ENCODE measurements at regions not wholly inside any gene's neighbourhood (a gene's known extent, or its start where the extent isn't known, plus 50 kb on each side); places are given as distances from the start of the nearest gene placed in this dataset.

GRCh38 chr5:167767795-167768194 lies 523.6 kb upstream of the WWC1 start:
- no peak overlapping the region for H3K27ac ChIP-seq
- TF ChIP-seq, protein P1, sequence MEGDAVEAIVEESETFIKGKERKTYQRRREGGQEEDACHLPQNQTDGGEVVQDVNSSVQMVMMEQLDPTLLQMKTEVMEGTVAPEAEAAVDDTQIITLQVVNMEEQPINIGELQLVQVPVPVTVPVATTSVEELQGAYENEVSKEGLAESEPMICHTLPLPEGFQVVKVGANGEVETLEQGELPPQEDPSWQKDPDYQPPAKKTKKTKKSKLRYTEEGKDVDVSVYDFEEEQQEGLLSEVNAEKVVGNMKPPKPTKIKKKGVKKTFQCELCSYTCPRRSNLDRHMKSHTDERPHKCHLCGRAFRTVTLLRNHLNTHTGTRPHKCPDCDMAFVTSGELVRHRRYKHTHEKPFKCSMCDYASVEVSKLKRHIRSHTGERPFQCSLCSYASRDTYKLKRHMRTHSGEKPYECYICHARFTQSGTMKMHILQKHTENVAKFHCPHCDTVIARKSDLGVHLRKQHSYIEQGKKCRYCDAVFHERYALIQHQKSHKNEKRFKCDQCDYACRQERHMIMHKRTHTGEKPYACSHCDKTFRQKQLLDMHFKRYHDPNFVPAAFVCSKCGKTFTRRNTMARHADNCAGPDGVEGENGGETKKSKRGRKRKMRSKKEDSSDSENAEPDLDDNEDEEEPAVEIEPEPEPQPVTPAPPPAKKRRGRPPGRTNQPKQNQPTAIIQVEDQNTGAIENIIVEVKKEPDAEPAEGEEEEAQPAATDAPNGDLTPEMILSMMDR (IDR thresholded peaks at IDR 0.05) = no peak
- TF ChIP-seq ZFX (IDR thresholded peaks at IDR 0.05; ENCODE audit: borderline replicate concordance) = no peak

DNA sequence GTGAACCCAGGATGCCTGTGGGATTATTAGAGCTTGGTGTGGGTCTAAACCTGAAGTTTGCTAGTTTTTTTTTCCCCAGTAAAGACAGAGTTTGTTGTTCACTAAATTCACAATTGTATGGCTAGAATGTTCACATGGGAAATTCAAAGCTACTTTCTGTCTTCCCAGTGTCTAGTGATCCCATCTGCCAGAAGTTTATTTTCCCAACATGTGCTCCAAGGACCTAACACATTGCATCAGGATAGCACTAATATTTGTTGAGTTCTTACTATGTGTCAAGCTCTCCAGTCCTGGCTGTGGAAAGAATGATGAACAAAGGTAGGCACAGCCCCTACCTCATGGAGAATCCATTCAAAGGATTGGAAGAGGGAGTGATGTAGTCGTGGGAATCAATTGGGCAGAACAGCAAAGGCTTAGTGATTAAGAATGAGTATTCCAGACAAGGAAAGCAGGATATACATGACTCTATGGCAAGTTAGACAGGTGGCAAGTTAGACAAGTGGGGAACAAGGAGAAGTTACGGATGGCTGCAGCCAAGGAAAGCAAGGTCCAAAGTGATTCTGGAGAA lies 521.5 kb upstream of the WWC1 start:
- no peak for TF ChIP-seq ZFX (IDR thresholded peaks at IDR 0.05; ENCODE audit: borderline replicate concordance)
- TF ChIP-seq, protein P1 (IDR thresholded peaks at IDR 0.05) = no peak
- H3K27ac ChIP-seq = no peak overlapping the region

GRCh38 chr5:167770461-167770860 lies 521.0 kb upstream of the WWC1 start:
- H3K27ac ChIP-seq = no peak overlapping the region
- TF ChIP-seq, protein P1 (IDR thresholded peaks at IDR 0.05) = no peak
- no peak for TF ChIP-seq ZFX (IDR thresholded peaks at IDR 0.05; ENCODE audit: borderline replicate concordance)

GRCh38 chr5:167771571-167771970 lies 519.9 kb upstream of the WWC1 start:
- TF ChIP-seq, protein P1 (IDR thresholded peaks at IDR 0.05) = no peak
- no peak for TF ChIP-seq ZFX (IDR thresholded peaks at IDR 0.05; ENCODE audit: borderline replicate concordance)
- no peak overlapping the region for H3K27ac ChIP-seq

DNA sequence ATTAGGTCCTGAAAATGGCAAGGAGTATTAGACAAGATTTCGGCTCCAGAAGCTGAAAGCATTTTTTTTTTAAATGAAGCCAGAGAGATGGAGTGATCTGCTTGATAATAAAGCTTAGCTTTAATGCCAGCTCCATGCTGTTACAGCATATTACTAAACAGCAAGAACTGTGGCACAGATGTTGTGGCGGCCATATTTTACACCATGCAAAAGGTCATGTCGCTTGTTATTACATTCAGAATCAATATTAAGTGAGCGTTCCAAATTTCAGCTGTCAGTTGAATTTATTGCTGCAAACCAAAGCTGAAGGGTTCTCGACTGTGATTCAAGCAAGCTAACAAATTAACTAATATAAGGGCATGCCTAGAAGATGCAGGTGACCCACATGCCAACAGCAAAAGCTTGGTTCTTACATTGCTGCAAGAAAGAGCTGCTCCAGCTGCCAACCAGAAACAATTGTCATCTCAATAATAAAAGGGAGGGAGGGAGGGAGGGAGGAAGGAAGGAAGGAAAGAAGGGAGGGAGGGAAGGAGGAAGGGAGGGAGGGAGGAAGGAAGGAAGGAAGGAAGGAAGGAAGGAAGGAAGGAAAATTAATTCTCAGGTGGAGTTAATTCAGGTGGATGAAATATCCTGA lies 517.7 kb upstream of the WWC1 start:
- TF ChIP-seq ZFX (IDR thresholded peaks at IDR 0.05; ENCODE audit: borderline replicate concordance) = no peak
- TF ChIP-seq, protein P1 (IDR thresholded peaks at IDR 0.05) = no peak
- no peak overlapping the region for H3K27ac ChIP-seq

- TF ChIP-seq, protein P1 (IDR thresholded peaks at IDR 0.05) = no peak
- no peak for TF ChIP-seq ZFX (IDR thresholded peaks at IDR 0.05; ENCODE audit: borderline replicate concordance)
- H3K27ac ChIP-seq = no peak overlapping the region
These were observed 513.7 kb upstream of the WWC1 start for GRCh38 chr5:167777746-167778145.

DNA sequence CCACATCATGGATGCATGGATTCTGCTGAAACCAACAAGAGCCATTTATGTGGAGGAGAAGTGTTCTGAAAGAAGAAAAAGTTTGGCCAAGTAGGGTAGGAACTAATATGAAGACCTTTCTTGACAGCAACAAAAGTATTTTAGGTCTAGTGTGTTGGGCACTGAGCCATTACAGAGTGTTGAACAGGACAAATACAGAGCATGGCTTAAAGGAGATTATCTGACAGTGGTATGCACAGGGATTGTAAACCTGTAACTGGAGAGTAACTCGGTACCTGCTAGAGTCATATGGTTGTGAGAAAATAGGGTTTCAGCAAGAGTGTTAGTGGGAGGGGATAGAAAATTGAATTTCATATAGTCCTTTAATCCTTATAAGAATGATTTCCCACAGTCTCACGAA lies 513.2 kb upstream of the WWC1 start:
- H3K27ac ChIP-seq = no peak overlapping the region
- TF ChIP-seq, protein P1 (IDR thresholded peaks at IDR 0.05) = no peak
- no peak for TF ChIP-seq ZFX (IDR thresholded peaks at IDR 0.05; ENCODE audit: borderline replicate concordance)
